ENCODE measurements at regions not wholly inside any gene's neighbourhood (a gene's known extent, or its start where the extent isn't known, plus 50 kb on each side); places are given as distances from the start of the nearest gene placed in this dataset.
"Not testable (repeated sequence)": the region's sequence is repeated elsewhere in the genome, so short reads cannot be mapped to it uniquely, and the experiment has no call there.

GRCh38 chr5:124554746-124555578 lies 191.5 kb downstream of the ZNF608 start:
- FAIRE-seq (no peak), DNase-seq (ENCODE audit: insufficient read length, low spot score) (no peak)

GRCh38 chr5:124553911-124554310 lies 192.5 kb downstream of the ZNF608 start:
- DNase-seq (ENCODE audit: insufficient read length, low spot score) (no peak), FAIRE-seq (no peak)

GRCh38 chr5:124552526-124552925 lies 193.9 kb downstream of the ZNF608 start:
- no peak for FAIRE-seq

GRCh38 chr5:124551939-124552279 lies 194.5 kb downstream of the ZNF608 start:
- no peak for FAIRE-seq

More at GRCh38 chr5:124552526-124552925, 193.9 kb downstream of the ZNF608 start:
- no peak for DNase-seq (ENCODE audit: insufficient read length, low spot score)

GRCh38 chr5:124550731-124551130 lies 195.7 kb downstream of the ZNF608 start:
- DNase-seq (ENCODE audit: insufficient read length, low spot score) (no peak), FAIRE-seq (no peak)

More at GRCh38 chr5:124551939-124552279, 194.5 kb downstream of the ZNF608 start:
- no peak for DNase-seq (ENCODE audit: insufficient read length, low spot score)

- FAIRE-seq (no peak), DNase-seq (ENCODE audit: insufficient read length, low spot score) (no peak)
These were observed 196.5 kb downstream of the ZNF608 start for GRCh38 chr5:124549891-124550436.

GRCh38 chr5:124546643-124547042 lies 199.8 kb downstream of the ZNF608 start:
- DNase-seq (ENCODE audit: insufficient read length, low spot score) = peak; percentile 4
- FAIRE-seq = no peak

- no peak for FAIRE-seq
- no peak for DNase-seq (ENCODE audit: insufficient read length, low spot score)
These were observed 201.9 kb downstream of the ZNF608 start for GRCh38 chr5:124544366-124545055.

DNA sequence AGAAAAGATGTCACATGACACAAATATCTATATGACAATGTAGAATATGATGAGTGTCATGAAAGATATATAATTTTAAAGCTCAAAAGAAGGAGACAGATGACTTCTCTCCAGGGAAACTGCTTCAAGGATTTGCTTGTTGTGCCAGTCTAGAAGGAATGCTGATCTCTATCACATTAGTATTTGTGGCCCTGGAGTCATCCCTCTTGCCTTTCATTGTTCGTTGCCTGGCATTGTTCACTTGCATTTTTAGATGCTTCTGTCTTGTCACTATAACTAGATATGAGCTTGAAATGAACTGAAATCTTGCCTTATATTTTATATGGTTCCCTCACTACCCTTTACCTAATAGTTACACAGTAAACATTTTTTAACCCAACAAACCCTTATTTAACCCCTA lies 207.5 kb downstream of the ZNF608 start:
- FAIRE-seq (no peak), DNase-seq (ENCODE audit: insufficient read length, low spot score) (no peak)

GRCh38 chr5:124538191-124538590 lies 208.2 kb downstream of the ZNF608 start:
- FAIRE-seq (no peak), DNase-seq (ENCODE audit: insufficient read length, low spot score) (no peak)

DNA sequence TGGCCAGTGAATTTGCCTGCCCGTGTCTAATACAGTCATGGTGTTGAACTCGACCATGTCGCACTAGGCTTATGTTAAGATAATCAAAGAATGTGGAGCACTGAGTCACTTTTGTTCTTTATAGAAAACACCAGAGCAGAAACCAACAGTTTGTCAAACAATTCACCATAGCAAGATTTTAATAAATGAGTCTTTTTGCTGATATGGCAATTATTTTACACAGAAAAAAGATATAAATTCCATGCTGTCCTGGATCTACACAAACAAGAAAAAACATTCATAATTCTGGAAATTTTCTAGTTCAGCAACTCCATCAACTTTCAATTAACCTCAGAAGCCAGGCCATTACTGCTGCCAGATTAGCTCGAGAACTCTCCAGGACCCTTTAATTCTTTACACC lies 208.9 kb downstream of the ZNF608 start:
- DNase-seq (ENCODE audit: insufficient read length, low spot score) (no peak), FAIRE-seq (no peak)

DNA sequence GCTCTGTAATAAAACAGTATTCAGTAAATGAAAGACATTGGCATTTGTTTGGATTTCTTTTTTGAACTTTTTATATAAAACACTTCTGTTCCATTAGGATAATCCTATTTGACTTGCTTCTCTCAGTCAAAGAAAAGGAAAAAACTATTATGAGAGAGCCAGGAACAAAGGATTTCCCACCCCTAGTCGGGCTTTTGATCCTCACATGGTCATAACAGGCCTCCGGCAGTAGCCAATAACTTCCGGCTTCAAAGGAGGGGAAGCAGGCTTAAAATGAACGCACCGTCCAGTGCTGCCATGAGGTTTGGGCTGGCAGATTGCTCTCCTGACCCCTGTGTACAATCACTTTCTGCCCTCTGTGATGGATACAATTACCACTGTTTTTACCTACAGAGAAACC lies 209.3 kb downstream of the ZNF608 start:
- DNase-seq (ENCODE audit: insufficient read length, low spot score) = no peak
- FAIRE-seq = no peak

DNA sequence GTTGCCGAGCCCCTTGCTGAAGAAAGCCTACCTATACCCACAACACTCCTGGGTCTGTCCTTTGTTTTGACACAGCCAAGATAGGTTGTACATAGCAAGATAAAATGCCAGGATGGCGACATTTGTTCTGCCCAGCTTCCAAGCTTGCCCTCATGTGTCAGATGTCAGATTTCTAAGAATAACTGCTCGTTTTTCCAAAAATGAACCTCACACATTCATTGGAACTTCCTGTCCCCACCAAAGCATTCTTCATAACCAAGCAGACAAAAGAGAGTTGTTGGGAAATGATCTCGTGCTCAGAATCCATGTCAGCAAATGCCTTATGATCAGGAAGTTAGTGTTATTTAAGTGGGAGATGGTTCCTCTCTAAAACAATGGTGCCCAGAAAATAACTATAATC lies 210.1 kb downstream of the ZNF608 start:
- DNase-seq (ENCODE audit: insufficient read length, low spot score) = no peak
- no peak for FAIRE-seq

DNA sequence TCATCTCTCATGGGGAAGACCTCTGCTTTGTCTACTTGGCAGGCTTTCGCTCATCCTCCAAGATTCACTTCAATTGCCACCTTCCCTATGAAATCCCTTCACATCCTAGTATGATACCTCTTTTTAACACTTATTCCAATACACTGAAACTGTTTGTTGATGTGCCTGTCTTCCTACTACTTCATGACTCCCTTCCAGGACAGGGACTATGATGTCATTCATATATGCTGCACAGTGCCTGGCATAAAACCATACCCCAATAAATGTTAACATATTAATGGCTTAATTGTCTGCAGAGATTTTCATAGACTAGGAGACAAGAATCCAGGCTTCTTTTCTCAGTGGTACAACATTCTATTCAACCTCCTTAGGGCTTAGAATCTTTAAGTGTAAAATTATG lies 215.5 kb downstream of the ZNF608 start:
- DNase-seq (ENCODE audit: insufficient read length, low spot score) (no peak), FAIRE-seq (no peak)

DNA sequence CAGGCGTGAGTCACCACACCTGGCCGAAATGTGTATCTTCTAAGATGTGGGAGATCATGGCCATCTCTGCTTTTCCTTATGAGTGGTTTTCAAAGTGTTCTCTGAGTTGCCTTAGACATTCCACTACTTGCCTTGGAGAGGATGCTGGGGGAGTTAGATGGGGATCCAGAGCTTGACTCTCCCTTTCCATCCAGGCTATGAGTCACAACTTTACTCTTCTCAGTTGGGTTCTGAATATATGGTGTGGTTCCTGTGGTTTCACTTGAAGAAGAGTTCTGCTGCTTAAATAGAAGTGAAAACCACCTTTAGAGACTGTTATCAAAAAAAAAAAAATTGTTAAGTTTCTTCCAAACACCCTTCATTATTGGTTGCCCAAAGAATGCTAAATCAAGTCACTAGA lies 217.6 kb downstream of the ZNF608 start:
- DNase-seq (ENCODE audit: insufficient read length, low spot score) (no peak), FAIRE-seq (no peak)

DNA sequence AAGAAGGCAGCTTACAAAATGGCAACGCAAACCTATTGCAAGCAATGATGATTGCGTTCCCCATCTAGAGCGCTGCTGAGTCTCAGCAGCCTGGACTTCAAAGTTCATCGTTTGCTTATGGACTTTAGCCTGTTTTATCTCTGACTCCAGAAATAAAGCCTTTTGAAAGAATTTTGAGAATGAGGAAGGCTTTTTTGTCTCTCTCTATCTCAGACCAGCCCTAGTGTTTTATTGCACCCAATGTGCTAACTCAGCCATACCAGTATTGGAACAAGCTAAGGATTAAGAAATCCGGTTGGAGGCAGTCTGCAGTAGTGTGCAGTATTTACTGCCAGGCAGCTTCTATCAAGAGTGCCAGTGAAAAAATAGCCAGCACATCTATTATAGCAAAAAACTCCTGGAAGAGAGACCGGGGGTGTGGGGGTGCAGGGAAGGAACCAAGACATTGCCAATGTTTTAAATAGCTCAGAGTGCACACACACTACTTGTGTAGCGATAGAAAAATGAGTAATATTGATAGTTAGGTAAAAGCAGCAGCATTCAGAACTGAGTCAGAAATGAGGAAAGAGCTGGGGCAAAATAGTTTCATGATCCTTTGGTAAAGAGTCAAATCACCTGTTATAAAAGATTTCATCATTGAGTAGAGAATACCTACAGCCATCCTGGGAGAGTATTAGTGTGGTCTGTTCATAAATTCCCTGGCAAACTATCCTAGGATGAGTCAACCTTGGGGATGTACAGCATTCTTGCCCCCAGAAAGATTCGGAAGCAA lies 219.0 kb downstream of the ZNF608 start:
- DNase-seq (ENCODE audit: insufficient read length, low spot score) (no peak), FAIRE-seq (no peak)

DNA sequence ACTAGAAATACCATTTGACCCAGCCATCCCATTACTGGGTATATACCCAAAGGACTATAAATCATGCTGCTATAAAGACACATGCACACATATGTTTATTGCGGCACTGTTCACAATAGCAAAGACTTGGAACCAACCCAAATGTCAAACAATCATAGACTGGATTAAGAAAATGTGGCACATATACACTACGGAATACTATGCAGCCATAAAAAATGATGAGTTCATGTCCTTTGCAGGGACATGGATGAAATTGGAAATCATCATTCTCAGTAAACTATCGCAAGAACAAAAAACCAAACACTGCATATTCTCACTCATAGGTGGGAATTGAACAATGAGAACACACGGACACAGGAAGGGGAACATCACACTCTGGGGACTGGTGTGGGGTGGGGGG lies 220.4 kb downstream of the ZNF608 start:
- not testable (repeated sequence) for DNase-seq (ENCODE audit: insufficient read length, low spot score)

DNA sequence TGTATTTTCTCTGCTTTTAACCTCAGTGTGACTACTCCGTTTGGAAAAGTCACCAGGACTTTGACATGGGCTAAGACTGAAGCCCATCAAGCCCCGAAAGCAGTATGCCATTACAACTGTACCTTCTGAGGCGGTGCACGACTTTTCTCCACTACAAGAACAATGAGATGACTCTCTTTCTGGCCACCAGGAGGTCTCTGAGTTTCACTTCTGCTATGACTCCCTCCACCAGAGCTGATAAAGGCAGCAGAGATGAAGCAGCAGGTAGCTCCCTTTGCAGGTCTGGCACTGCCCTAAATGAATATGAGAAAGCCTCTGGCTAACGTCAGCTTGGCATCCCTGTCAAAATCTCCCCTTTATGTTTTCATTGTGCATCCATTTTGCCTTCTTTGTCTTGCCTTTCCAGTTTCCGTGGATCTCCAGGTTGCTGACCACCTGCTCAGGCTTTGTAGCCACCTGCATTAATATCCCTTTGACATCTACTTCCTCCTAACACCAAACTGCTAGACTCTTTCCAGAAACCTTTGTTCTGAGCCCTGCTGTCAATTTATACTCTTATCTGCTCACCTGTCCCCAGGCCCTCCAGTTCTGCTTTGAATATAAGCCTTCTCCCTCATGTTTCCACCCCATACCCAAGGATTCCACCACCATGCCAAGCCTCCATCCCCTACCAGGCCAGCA lies 221.7 kb downstream of the ZNF608 start:
- DNase-seq (ENCODE audit: insufficient read length, low spot score) = no peak
- no peak for FAIRE-seq

More for the DNA sequence above, 220.4 kb downstream of the ZNF608 start:
- not testable (repeated sequence) for FAIRE-seq

GRCh38 chr5:124523897-124524296 lies 222.5 kb downstream of the ZNF608 start:
- DNase-seq (ENCODE audit: insufficient read length, low spot score) (no peak), FAIRE-seq (no peak)

GRCh38 chr5:124522992-124523391 lies 223.4 kb downstream of the ZNF608 start:
- DNase-seq (ENCODE audit: insufficient read length, low spot score) = no peak
- FAIRE-seq = no peak
